Common myeloid progenitor, CD34-positive (primary cell): ENCODE measurements at regions not wholly inside any gene's neighbourhood (a gene's known extent, or its start where the extent isn't known, plus 50 kb on each side); places are given as distances from the start of the nearest gene placed in this dataset.
"Not testable (repeated sequence)": the region's sequence is repeated elsewhere in the genome, so short reads cannot be mapped to it uniquely, and the experiment has no call there.

ENCODE experiments used
- CTCF ChIA-PET: fragments of 350-600 bp; sonication (Branson Sonifier 250); formaldehyde crosslinking; loops from one replicate; lab custom pipeline; 2021; ENCODE audit warnings: antibody characterized with exemption; lab: Charles Lee
- POLR2A ChIA-PET: fragments of 350-600 bp; sonication (Branson Sonifier 250); formaldehyde crosslinking; loops from one replicate; lab custom pipeline; 2021; ENCODE audit warnings: antibody characterized with exemption; lab: Charles Lee
- DNase-seq, 3 donors: peaks; one replicate each; pipeline versions ENCODE4 v3.0.0 to v3.0.0-alpha.2; 2013
- H3K27ac ChIP-seq, 2 experiments: 1 replicate in 1 of 2; 2 replicates in 1 of 2; pipeline ENCODE4 v1.7.0; 2013; ENCODE audit warnings: inconsistent platforms in 2 of 2, low read length in 2 of 2, mild to moderate bottlenecking in 2 of 2, low read depth in 1 of 2, moderate library complexity in 1 of 2; ENCODE audit not compliant: severe bottlenecking in 2 of 2, insufficient read depth in 1 of 2, poor library complexity in 1 of 2
- H3K27me3 ChIP-seq, 5 experiments: replicated peaks in 2 of 5; 1 replicate in 3 of 5; 2 replicates in 2 of 5; pipeline versions ENCODE4 v1.6.1 to v1.7.0; 2013; ENCODE audit warnings: low read length in 4 of 5, mild to moderate bottlenecking in 2 of 5, moderate library complexity in 2 of 5, inconsistent platforms in 1 of 5; ENCODE audit not compliant: insufficient read depth in 5 of 5, control insufficient read depth in 4 of 5
- H3K36me3 ChIP-seq, 4 experiments: 1 replicate in 2 of 4; 2 replicates in 2 of 4; pipeline versions ENCODE4 v1.6.1 to v1.7.0; 2013; ENCODE audit warnings: low read length in 3 of 4, control low read depth in 1 of 4, mild to moderate bottlenecking in 1 of 4; ENCODE audit not compliant: control insufficient read depth in 4 of 4, insufficient read depth in 4 of 4
- H3K4me1 ChIP-seq, 4 experiments: 1 replicate in 3 of 4; 2 replicates in 1 of 4; pipeline versions ENCODE4 v1.6.1 to v1.7.1; 2013; ENCODE audit warnings: low read length in 3 of 4, mild to moderate bottlenecking in 3 of 4, control low read depth in 1 of 4, inconsistent platforms in 1 of 4, moderate library complexity in 1 of 4; ENCODE audit not compliant: control insufficient read depth in 4 of 4, insufficient read depth in 4 of 4; ENCODE audit errors: control extremely low read depth in 1 of 4
- H3K4me3 ChIP-seq, 7 experiments: 1 replicate in 4 of 7; 2 replicates in 3 of 7; pipeline versions ENCODE4 v1.5.1 to v1.7.0; 2013; ENCODE audit warnings: mild to moderate bottlenecking in 7 of 7, low read length in 6 of 7, moderate library complexity in 6 of 7, inconsistent platforms in 2 of 7, low read depth in 2 of 7, control low read depth in 1 of 7; ENCODE audit not compliant: insufficient read depth in 4 of 7, control insufficient read depth in 1 of 7; ENCODE audit errors: extremely low read depth in 1 of 7
- H3K9me3 ChIP-seq, 5 experiments: 1 replicate in 4 of 5; 2 replicates in 1 of 5; pipeline versions ENCODE4 v1.6.1 to v1.7.1; 2013; ENCODE audit warnings: low read length in 4 of 5, mild to moderate bottlenecking in 2 of 5, inconsistent platforms in 1 of 5, low read depth in 1 of 5, moderate library complexity in 1 of 5; ENCODE audit not compliant: control insufficient read depth in 4 of 5, insufficient read depth in 2 of 5; ENCODE audit errors: control extremely low read depth in 1 of 5
- WGBS: methylation state at CpG from one replicate; pipeline ENCODE4 v1.1.5; 2013; ENCODE audit not compliant: insufficient coverage; 5-methylcytosine and 5-hydroxymethylcytosine counted together

GRCh38 chr6:126210398-126211075 is 129.4 kb upstream of the CENPW start:
- no peak for DNase-seq
- no peak overlapping the region for H3K27ac ChIP-seq
- POLR2A ChIA-PET = no interaction called here
- no peaks in the 10 kb centered on the region for H3K36me3 ChIP-seq
- no peaks in the 10 kb centered on the region for H3K27me3 ChIP-seq
- H3K4me3 ChIP-seq = no peak overlapping the region
- H3K9me3 ChIP-seq = no peaks in the 10 kb centered on the region
- H3K4me1 ChIP-seq = no peaks in the 10 kb centered on the region
- 100% methylated on average over 2 of the region's 3 CpGs for WGBS
- CTCF ChIA-PET = interaction anchor here (1.2 to 1.5 kb wide), 2 partner anchors 9 to 14 kb away, joined by 3 to 4 read pairs; no protein-coding TSS in a partner anchor

GRCh38 chr6:126217497-126217896 is 122.4 kb upstream of the CENPW start:
- H3K4me3 ChIP-seq = no peak overlapping the region
- 100% methylated on average over 3 of the region's 3 CpGs for WGBS
- H3K27ac ChIP-seq = no peak overlapping the region
- no peaks in the 10 kb centered on the region for H3K27me3 ChIP-seq
- POLR2A ChIA-PET = no interaction called here
- no peak for DNase-seq
- H3K4me1 ChIP-seq = no peaks in the 10 kb centered on the region
- CTCF ChIA-PET = no interaction called here
- H3K36me3 ChIP-seq = no peaks in the 10 kb centered on the region
- H3K9me3 ChIP-seq = peaks cover 0 to 7% (median 0%) of the 10 kb centered on the region in 5 experiments

DNA sequence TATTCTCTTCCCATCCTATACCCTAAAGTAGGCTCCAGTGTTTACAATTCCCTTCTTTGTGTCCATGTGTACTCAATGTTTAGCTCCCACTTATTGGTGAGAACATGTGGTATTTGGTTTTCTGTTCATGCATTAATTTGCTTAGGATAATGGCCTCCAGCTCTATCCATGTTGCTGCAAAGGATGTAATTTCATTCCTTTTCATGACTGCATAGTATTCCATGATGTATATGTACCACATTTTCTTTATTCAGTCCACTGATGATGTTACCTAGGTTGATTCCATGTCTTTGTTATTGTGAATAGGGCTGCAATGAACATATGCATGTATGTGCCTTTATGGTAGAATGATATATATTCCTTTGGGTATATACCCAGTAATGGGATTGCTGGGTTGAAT is 119.0 kb upstream of the CENPW start:
- POLR2A ChIA-PET, H3K27me3 ChIP-seq, H3K9me3 ChIP-seq, DNase-seq, H3K4me3 ChIP-seq, H3K36me3 ChIP-seq, H3K4me1 ChIP-seq, H3K27ac ChIP-seq: not testable (repeated sequence)
- CTCF ChIA-PET = interaction anchor here (1.7 kb wide), 1 partner anchor 10 kb away, joined by 4 read pairs; no protein-coding TSS in a partner anchor

DNA sequence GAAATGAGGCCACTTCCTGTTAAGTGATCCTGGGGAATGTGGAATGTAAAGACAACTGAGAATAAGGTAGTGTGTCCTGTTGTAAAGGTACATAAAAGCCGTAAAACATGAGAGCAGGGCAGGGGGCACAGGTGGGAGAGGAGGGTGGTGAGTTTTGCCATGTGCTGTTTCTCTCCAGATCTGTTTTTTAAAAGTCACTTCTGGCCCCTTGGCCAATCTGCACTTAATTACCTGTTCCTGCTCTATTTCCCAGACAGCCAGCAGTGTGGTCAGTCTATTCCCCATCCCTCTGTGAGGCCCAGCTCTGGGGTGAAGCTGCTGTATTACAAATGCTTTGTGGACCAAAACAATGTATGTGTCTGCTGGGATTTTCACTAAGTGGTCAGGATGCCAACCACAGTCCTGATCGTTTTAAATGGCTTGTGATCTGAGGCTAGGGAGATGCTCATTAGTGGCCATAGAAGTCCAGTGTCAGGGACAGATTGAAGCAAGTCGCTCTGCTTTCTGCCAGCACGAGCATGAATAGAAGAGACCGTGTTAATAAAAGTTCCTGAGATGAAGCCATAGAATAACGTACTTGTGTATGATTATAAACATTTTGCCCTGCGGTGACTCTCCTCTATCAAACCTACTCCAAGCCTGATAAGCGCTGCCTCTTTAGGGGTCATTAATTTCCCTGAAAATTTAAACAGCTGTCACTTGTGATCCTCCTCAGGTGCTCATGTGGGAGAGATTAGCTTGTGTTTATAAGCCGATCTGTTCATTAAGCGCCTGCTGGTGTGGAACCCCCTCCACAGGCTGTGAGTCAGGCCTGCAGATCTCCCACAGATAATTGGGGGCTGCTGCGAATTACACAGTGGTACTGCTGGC is 111.8 kb upstream of the CENPW start:
- ChIA-PET POLR2A (no interaction called here), CTCF (no interaction called here)
- H3K9me3 ChIP-seq = no peaks in the 10 kb centered on the region
- WGBS = 97% methylated on average over 9 of the region's 11 CpGs
- H3K27me3 ChIP-seq = no peaks in the 10 kb centered on the region
- H3K4me1 ChIP-seq = no peaks in the 10 kb centered on the region
- H3K27ac ChIP-seq = no peak overlapping the region
- no peak for DNase-seq
- no peaks in the 10 kb centered on the region for H3K36me3 ChIP-seq
- H3K4me3 ChIP-seq = no peak overlapping the region

DNA sequence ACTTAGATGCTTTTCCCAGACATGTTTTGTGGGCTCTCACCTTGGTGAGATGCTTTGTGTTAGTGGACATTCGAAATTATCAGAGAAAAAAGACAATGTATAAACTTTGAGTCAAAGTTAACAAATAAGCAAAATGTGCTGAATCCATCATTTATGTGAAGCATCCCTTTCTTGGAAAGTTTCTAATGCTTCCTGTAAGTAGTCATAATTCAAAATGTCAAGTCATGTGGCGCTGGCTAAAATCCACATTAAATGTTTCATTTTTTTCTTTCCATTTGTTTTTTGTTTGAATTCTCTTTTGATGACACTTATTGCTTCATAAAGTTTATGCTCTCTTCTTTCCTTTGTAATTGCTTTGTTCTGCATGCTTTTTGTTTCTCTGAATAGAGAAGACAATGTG is 107.2 kb upstream of the CENPW start:
- Histone ChIP-seq H3K9me3 (no peaks in the 10 kb centered on the region), H3K27me3 (no peaks in the 10 kb centered on the region), H3K4me3 (no peak overlapping the region), H3K36me3 (no peaks in the 10 kb centered on the region), H3K27ac (no peak overlapping the region), H3K4me1 (no peaks in the 10 kb centered on the region)
- WGBS = no CpG with 5 or more reads among the region's 2 CpGs
- POLR2A ChIA-PET = no interaction called here
- CTCF ChIA-PET = no interaction called here
- DNase-seq = no peak

DNA sequence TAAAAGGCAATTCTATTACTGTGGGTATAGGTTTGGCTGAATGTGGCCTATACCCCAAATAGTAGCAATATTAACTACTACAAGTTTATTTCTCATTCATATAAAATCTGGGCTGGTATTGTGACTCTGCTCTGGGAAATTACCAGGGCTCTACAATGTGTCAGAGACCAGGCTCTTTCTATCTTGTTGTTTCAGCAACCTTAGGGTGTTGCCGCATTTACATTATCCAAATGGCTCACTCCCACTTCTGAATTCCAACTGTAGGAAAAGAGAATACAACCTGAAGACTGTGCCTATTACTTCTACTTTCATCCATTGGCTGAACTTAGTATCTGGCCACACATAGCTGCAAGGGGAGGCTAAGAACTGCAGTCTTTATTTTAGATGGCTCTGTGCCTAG is 106.7 kb upstream of the CENPW start:
- Histone ChIP-seq H3K27me3 (no peaks in the 10 kb centered on the region), H3K36me3 (no peaks in the 10 kb centered on the region), H3K4me1 (no peaks in the 10 kb centered on the region), H3K9me3 (no peaks in the 10 kb centered on the region), H3K4me3 (no peak overlapping the region), H3K27ac (no peak overlapping the region)
- POLR2A ChIA-PET = no interaction called here
- 86% methylated on average over 1 of the region's 1 CpG for WGBS
- DNase-seq = no peak
- CTCF ChIA-PET = no interaction called here

DNA sequence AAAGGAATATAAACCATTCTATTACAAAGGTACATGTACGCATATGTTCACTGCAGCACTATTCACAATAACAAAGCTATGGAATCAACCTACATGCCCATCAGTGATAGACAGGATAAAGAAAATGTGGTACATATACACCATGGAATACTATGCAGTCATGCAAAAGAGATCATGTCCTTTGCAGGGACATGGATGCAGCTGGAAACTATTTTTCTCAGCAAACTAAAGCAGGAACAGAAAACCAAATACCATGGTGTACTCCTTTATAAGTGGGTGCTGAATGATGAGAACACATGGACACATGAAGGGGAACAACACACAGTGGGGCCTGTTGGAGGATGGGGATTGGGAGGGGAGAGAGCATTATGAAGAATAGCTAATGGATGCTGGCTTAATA is 104.6 kb upstream of the CENPW start:
- no peak for DNase-seq
- Histone ChIP-seq H3K27me3 (no peaks in the 10 kb centered on the region), H3K4me1 (no peaks in the 10 kb centered on the region), H3K4me3 (no peak overlapping the region), H3K27ac (no peak overlapping the region), H3K9me3 (no peaks in the 10 kb centered on the region), H3K36me3 (no peaks in the 10 kb centered on the region)
- POLR2A ChIA-PET = no interaction called here
- CTCF ChIA-PET = interaction anchor here (0.9 kb wide), 1 partner anchor 77 kb away, joined by 3 read pairs; no protein-coding TSS in a partner anchor
- no CpG with 5 or more reads among the region's 1 CpG for WGBS
